ENCODE measurements at regions not wholly inside any gene's neighbourhood (a gene's known extent, or its start where the extent isn't known, plus 50 kb on each side); places are given as distances from the start of the nearest gene placed in this dataset.

DNA sequence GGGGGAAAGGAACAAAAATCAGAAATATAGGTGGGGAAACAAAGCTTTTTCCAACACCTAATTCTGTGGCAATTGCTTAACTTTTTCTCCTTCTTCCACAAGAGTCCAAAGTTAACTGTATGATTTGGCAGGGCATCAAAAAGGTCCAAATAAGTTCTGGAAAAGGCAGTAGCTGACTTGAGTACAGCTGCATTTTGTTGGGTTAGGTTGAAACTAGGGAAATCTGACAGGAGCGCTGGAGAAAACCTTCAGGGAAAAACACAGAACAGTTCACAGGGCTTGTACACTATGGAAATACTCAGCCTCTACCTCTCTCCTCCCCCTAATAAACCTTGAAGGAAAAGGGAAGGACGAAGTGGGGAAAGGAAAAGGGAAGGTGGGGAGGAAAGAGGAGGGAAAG is 438.6 kb downstream of the ZEB2 start:
- DNase-seq (ENCODE audit: low read depth in 2 of 2): no peak

DNA sequence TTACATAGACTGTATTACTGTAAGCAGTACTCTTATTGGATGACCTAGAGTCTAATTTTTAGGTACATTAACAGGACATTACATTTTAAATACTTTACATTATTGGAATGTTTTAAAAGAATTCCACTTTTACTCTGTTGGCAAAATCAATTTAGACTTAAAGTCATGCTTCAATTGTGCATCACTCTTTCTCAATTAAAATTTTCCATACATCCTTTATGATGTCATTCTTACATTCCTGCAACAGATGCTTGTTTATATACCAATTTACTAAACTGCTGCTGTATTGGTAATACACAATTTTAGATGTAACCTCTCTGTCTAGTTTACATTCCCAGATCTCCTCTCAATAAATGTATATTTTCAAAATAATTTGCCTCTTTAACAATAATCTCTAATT is 440.1 kb downstream of the ZEB2 start:
- no peak for DNase-seq (ENCODE audit: low read depth in 2 of 2)

- DNase-seq (ENCODE audit: low read depth in 2 of 2): no peak
Measured at GRCh38 chr2:144078802-144079724, 440.9 kb downstream of the ZEB2 start.

- DNase-seq (ENCODE audit: low read depth in 2 of 2): no peak
Measured at GRCh38 chr2:144078106-144078505, 441.8 kb downstream of the ZEB2 start.

GRCh38 chr2:144074450-144074849 is 445.5 kb downstream of the ZEB2 start:
- no peak for DNase-seq (ENCODE audit: low read depth in 2 of 2)

DNA sequence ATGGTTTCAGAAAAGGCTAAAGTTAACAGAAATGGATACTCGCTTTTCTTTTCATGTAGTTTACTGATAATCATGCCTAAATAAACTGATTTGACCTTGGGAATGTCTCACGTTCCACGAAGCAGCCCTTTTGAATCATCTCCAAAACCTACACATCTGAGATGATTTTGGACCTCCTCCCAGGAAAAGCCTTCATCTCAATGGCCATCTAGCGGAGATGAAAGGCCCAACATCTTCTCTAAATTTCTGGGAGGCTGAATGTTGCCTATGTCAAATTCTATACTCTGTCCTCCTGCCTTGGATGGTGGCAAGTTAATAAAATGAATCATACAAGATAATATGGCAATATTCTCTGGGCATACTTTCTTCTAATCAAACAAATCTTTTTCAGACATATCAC is 448.5 kb downstream of the ZEB2 start:
- DNase-seq (ENCODE audit: low read depth in 2 of 2): no peak

DNA sequence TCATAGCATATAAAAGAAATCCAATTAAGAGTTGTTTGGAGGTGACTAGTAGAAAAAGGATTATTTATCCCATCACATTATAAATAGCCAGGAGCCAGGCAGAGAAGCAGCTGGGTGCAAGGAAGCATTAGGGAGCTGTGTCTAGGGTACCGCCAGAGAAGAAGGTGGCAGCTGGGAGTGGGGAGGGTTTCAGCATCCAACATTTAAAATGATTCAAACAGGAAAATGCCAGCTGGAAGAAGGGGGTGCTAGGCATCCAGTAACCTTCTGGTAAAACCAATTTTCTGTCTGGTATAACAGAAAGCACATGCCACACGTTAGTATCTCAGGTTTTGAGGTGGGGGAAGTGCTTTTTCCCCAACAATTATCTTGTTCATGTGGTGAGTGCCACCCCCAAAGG is 452.4 kb downstream of the ZEB2 start:
- no peak for DNase-seq (ENCODE audit: low read depth in 2 of 2)

GRCh38 chr2:144063602-144064001 is 456.3 kb downstream of the ZEB2 start:
- no peak for DNase-seq (ENCODE audit: low read depth in 2 of 2)

DNA sequence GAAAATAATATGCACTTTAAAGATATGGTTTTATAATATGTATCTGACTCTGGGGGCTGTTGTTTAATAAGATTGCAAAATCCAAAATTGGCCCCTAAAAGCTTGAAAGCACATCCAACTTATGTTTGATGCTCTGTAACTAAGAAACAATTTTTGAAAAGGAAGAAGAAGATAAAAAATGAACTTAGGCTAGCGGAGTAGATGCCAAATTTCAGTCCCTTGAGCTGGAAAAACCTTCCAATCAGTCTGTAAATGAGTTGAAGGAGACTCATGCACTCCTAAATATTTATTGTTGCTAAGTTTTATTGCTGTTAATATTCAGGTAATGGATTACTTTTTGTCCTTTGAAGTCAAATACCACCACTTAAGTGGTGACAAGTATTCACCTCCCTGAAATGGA is 465.0 kb downstream of the ZEB2 start:
- no peak for DNase-seq (ENCODE audit: low read depth in 2 of 2)

- DNase-seq (ENCODE audit: low read depth in 2 of 2): no peak
Measured at GRCh38 chr2:144052083-144052482, 467.8 kb downstream of the ZEB2 start.

DNA sequence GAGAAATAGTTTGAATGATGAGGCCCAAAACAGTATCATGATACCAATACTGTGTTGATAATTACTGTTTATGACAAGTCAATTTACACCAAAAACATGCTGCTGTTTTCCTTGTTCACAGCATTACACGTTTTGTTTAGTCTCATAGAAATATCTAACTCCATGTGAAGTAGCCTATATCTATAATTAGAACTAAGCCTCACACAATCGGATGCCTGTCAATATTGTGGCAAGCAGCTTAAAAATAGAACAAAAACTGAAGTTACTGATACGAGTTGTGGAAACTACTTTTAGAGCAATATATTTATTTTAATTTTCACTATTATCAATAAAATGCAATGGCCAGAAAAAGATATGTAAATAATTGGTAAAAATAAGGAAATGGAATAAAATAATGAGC is 470.8 kb downstream of the ZEB2 start:
- DNase-seq (ENCODE audit: low read depth in 2 of 2): no peak

DNA sequence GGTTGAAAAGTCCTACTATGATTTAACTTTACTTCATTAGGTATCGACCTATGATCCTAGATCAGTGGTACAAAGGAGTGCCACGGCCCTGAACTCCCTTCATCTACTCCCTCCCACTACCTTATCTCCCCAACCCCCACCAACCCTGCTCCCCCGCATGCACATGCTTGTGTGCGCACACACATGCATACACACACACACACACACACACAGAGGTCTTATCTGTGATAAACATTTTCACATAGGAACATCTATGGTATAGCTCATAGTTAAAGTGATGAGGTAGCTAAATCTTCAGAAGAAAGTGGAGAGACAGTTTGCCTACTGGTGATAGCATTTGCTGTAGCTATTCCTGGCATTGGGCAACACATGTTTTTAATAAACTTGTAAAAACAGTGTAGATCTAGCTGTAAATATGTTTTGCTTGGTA is 471.3 kb downstream of the ZEB2 start:
- no peak for DNase-seq (ENCODE audit: low read depth in 2 of 2)

GRCh38 chr2:144042751-144043150 is 477.2 kb downstream of the ZEB2 start:
- no peak for DNase-seq (ENCODE audit: low read depth in 2 of 2)

- DNase-seq (ENCODE audit: low read depth in 2 of 2): no peak
Measured at GRCh38 chr2:144041612-144042011, 478.3 kb downstream of the ZEB2 start.

DNA sequence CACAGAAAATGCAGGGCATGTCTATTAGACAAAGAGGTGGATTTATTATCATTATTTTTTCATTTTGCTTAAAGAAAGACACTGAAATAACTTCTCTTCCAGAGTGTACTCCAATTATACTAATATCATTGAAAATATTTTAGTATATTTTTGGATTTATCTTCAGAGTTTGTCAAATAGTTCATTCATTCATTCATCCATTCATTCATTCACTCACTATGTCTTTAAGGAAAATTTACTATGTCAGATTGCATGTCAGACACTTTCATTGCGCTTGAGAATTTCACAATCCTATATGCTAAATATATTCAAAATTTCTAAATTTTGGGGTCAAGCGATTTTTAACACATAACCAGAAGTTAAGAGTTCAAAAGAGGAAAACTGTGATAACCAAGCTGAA is 479.1 kb downstream of the ZEB2 start:
- no peak for DNase-seq (ENCODE audit: low read depth in 2 of 2)

DNA sequence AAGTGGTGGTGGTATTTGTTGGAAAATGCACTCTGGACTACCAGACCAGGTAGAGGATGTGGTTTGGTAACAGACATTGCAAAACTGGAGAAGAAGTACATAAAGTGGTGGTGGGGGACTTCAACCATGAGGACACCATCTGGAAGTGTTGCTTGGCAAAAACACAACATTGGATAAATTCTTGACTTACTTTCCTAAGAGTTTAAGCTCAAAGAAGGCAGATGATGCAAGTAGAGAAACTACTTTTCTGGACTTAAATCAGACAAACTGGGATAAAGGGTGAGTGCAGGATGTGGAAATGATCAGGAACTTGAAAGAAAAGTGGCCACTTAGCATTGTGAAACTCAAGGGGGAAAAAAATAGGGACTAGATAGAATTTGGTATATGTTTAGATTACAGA is 487.4 kb downstream of the ZEB2 start:
- DNase-seq (ENCODE audit: low read depth in 2 of 2): no peak

GRCh38 chr2:144030791-144031190 is 489.1 kb downstream of the ZEB2 start:
- no peak for DNase-seq (ENCODE audit: low read depth in 2 of 2)

GRCh38 chr2:144027593-144027992 is 492.3 kb downstream of the ZEB2 start:
- DNase-seq (ENCODE audit: low read depth in 2 of 2): no peak

- DNase-seq (ENCODE audit: low read depth in 2 of 2): no peak
Measured at GRCh38 chr2:144026753-144027152, 493.2 kb downstream of the ZEB2 start.

- DNase-seq (ENCODE audit: low read depth in 2 of 2): no peak
Measured at GRCh38 chr2:144020047-144020446, 499.9 kb downstream of the ZEB2 start.

GRCh38 chr2:144015655-144016245 is 504.2 kb downstream of the ZEB2 start:
- no peak for DNase-seq (ENCODE audit: low read depth in 2 of 2)

GRCh38 chr2:144015036-144015435 is 504.9 kb downstream of the ZEB2 start:
- DNase-seq (ENCODE audit: low read depth in 2 of 2): no peak

DNA sequence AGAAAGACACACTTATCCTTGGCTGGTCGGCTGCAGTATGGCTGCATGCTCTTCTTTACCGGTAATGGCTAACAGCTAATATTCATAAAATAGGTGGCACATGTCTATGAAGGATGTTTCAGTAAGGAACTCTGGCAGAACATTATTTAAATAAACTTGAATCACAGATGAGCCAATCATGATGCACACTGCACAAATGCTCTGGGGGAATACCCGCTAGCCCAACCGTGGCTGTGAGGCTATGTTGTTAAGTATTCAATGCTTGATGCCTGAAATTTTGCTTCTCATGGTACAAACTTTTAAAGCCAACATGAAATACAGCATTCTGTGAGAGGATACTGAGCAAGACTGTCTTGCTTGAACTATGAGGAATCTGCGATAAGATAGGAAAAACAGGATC is 505.8 kb downstream of the ZEB2 start:
- DNase-seq (ENCODE audit: low read depth in 2 of 2): no peak

Measured in stimulated activated CD4-positive, alpha-beta T cell treated with anti-CD3 and anti-CD28 coated beads, Interleukin-15, amount 100 ng/mL, for 48 hours (primary cell).